Skeletal muscle tissue (tissue), 3 donors: ENCODE measurements at regions not wholly inside any gene's neighbourhood (a gene's known extent, or its start where the extent isn't known, plus 50 kb on each side); places are given as distances from the start of the nearest gene placed in this dataset.

Experiments used
- H3K27ac ChIP-seq: one replicate; pipeline ENCODE4 v1.7.0; 2013; ENCODE audit warnings: mild to moderate bottlenecking, low read depth, low read length, inconsistent platforms
- H3K27me3 ChIP-seq, 3 donors: one replicate each; pipeline ENCODE4 v1.7.0; 2013; ENCODE audit warnings: low read length in 3 of 3; ENCODE audit not compliant: control insufficient read depth in 3 of 3, insufficient read depth in 3 of 3
- H3K36me3 ChIP-seq, 3 donors: one replicate each; pipeline ENCODE4 v1.7.0; 2013; ENCODE audit warnings: low read length in 3 of 3; ENCODE audit not compliant: control insufficient read depth in 3 of 3, insufficient read depth in 3 of 3
- H3K4me1 ChIP-seq, 3 donors: one replicate each; pipeline ENCODE4 v1.7.0; 2013; ENCODE audit warnings: low read length in 3 of 3, mild to moderate bottlenecking in 3 of 3; ENCODE audit not compliant: control insufficient read depth in 3 of 3, insufficient read depth in 3 of 3
- H3K4me3 ChIP-seq, 3 donors: one replicate each; pipeline ENCODE4 v1.7.0; 2013; ENCODE audit warnings: low read length in 3 of 3
- H3K9ac ChIP-seq, 3 donors: one replicate each; pipeline ENCODE4 v1.7.0; 2013; ENCODE audit warnings: low read length in 3 of 3, mild to moderate bottlenecking in 3 of 3, moderate library complexity in 2 of 3, low read depth in 1 of 3
- H3K9me3 ChIP-seq, 3 donors: one replicate each; pipeline ENCODE4 v1.7.0; 2013; ENCODE audit warnings: low read length in 3 of 3; ENCODE audit not compliant: control insufficient read depth in 3 of 3
- donor health status: Osteomylitis.

DNA sequence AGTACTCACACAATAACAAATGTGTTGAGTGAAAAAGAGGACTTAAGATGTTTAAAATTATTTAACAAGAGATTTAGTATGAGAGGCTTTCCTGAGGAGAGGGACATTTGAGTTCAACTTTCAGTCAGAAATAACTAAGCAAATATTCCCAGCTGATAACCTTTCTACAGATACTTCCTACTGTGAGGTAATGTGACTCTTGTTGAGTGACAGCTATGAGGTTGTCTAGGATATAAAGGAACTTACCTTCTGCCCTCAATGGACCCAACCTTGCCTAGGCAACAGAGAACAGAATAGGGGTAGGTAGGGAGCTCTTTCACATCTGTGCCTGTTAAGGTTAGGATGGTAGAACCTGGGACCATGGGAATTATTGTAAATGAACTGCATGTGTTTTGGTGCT lies 54.7 kb downstream of the GLUD2 start:
- H3K4me3 ChIP-seq, result no peak overlapping the region
- H3K9ac ChIP-seq, result no peak overlapping the region
- no peaks in the 10 kb centered on the region for H3K9me3 ChIP-seq
- no peaks in the 10 kb centered on the region for H3K4me1 ChIP-seq
- H3K27me3 ChIP-seq, result no peaks in the 10 kb centered on the region
- H3K27ac ChIP-seq, result no peak overlapping the region
- H3K36me3 ChIP-seq, result no peaks in the 10 kb centered on the region

GRCh38 chrX:121103381-121103780 lies 56.0 kb downstream of the GLUD2 start:
- H3K36me3 ChIP-seq, result no peaks in the 10 kb centered on the region
- no peaks in the 10 kb centered on the region for H3K4me1 ChIP-seq
- no peaks in the 10 kb centered on the region for H3K27me3 ChIP-seq

GRCh38 chrX:121106484-121107235 lies 59.2 kb downstream of the GLUD2 start:
- no peaks in the 10 kb centered on the region for H3K36me3 ChIP-seq
- no peak overlapping the region for H3K9ac ChIP-seq
- no peak overlapping the region for H3K27ac ChIP-seq
- no peaks in the 10 kb centered on the region for H3K9me3 ChIP-seq
- H3K27me3 ChIP-seq, result no peaks in the 10 kb centered on the region
- no peaks in the 10 kb centered on the region for H3K4me1 ChIP-seq
- no peak overlapping the region for H3K4me3 ChIP-seq

More at GRCh38 chrX:121103381-121103780, 56.0 kb downstream of the GLUD2 start:
- no peak overlapping the region for H3K9ac ChIP-seq
- H3K4me3 ChIP-seq, result no peak overlapping the region
- H3K27ac ChIP-seq, result no peak overlapping the region
- H3K9me3 ChIP-seq, result no peaks in the 10 kb centered on the region

DNA sequence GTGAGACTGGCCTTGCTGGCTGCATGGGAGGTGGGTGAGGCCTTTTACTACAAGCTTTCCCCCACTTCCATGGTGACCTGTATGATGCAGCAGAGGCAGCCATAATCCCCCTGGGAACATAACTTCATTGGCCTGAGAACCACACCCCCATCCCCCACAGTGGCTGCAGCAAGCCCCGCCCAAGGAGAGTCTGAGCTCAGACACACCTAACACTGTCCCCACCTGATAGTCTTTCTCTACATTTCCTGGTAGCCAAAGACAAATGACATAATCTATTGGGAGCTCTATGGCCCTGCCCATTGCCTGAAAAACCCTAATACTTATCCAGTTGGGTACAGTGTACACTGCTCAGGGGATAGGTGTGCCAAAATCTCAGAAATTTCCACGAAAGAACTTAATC lies 62.6 kb downstream of the GLUD2 start:
- no peaks in the 10 kb centered on the region for H3K36me3 ChIP-seq
- H3K27me3 ChIP-seq, result no peaks in the 10 kb centered on the region
- H3K27ac ChIP-seq, result no peak overlapping the region
- H3K9ac ChIP-seq, result no peak overlapping the region
- no peaks in the 10 kb centered on the region for H3K9me3 ChIP-seq
- no peak overlapping the region for H3K4me3 ChIP-seq
- H3K4me1 ChIP-seq, result no peaks in the 10 kb centered on the region

DNA sequence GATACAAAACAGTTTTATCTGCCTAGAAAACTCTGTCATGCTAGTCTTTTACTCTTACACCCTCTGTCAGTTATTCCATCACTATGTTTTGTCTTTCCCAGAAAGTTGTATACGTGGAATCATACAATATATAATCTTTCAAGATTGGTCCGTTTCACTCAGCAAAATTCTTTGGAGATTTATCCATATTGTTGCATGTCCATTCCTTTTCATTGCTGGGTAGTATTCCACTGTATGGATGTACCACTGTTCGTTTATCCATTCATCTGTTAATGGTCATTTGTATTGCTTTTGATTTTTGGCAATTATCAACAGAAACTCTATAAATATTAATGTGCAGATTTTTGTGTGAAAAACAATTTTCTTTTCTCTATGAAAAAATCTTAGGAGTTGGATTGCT lies 63.1 kb downstream of the GLUD2 start:
- Histone ChIP-seq H3K9me3 (no peaks in the 10 kb centered on the region), H3K4me1 (no peaks in the 10 kb centered on the region), H3K9ac (no peak overlapping the region), H3K4me3 (no peak overlapping the region), H3K27ac (no peak overlapping the region), H3K36me3 (no peaks in the 10 kb centered on the region), H3K27me3 (no peaks in the 10 kb centered on the region)

GRCh38 chrX:121114691-121115090 lies 67.3 kb downstream of the GLUD2 start:
- Histone ChIP-seq H3K27me3 (no peaks in the 10 kb centered on the region), H3K9ac (no peak overlapping the region), H3K36me3 (no peaks in the 10 kb centered on the region), H3K9me3 (no peaks in the 10 kb centered on the region), H3K4me3 (no peak overlapping the region), H3K27ac (no peak overlapping the region), H3K4me1 (no peaks in the 10 kb centered on the region)

DNA sequence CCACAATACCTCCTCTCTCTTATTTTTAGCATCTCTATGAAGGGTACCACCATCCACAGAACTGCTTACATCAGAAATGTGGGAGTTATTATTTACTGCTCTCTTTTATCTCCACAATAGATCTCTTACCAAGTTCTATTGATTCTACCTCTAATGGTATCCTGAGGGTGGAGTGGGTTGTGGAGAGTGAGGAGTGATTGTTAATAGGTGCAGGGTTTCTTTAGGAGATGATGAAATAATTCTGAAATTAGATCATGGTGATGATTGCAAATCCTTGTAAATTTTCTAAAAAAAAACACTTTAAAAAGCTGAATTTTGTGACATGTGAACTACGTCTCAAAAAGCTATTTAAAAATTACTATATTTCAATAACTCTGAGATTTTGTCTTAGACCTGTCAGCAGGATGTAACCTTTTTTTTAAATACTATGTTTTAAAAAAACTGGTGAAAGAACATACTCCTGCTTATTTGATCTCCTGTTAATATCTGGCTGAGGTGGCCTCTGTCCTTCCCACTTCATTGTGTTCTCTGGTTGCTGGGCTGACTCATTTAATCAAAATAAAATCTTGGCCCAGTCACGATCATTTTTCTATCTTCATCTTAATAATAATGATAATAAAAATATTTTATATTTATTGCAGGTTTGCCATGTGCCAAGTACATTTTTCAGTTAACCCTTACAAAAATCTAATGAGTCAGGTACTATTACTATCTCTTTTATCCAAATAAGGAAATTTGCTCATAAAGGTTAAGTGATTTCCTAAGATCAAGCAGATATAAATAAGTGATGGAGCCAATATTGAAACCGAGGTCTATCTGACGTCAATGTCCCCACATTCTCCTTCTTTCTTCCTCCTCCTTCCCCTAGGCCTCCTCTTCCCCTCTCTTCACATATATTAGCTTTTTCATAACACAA lies 73.5 kb downstream of the GLUD2 start:
- H3K27me3 ChIP-seq, result no peaks in the 10 kb centered on the region
- H3K4me3 ChIP-seq, result no peak overlapping the region
- no peaks in the 10 kb centered on the region for H3K4me1 ChIP-seq
- H3K36me3 ChIP-seq, result no peaks in the 10 kb centered on the region
- H3K27ac ChIP-seq, result no peak overlapping the region
- no peaks in the 10 kb centered on the region for H3K9me3 ChIP-seq
- H3K9ac ChIP-seq, result no peak overlapping the region

GRCh38 chrX:121122332-121122731 lies 74.9 kb downstream of the GLUD2 start:
- no peaks in the 10 kb centered on the region for H3K36me3 ChIP-seq
- no peaks in the 10 kb centered on the region for H3K4me1 ChIP-seq
- no peaks in the 10 kb centered on the region for H3K9me3 ChIP-seq
- H3K27ac ChIP-seq, result no peak overlapping the region
- no peaks in the 10 kb centered on the region for H3K27me3 ChIP-seq
- H3K4me3 ChIP-seq, result no peak overlapping the region
- H3K9ac ChIP-seq, result no peak overlapping the region

GRCh38 chrX:121128925-121129877 lies 81.8 kb downstream of the GLUD2 start:
- Histone ChIP-seq H3K27ac (no peak overlapping the region), H3K9me3 (no peaks in the 10 kb centered on the region), H3K4me3 (no peak overlapping the region), H3K27me3 (no peaks in the 10 kb centered on the region), H3K9ac (no peak overlapping the region), H3K4me1 (no peaks in the 10 kb centered on the region), H3K36me3 (no peaks in the 10 kb centered on the region)
